Stimulated activated CD8-positive, alpha-beta memory T cell treated with anti-CD3 and anti-CD28 coated beads, Interleukin-12 subunit alpha, Interleukin-12 subunit beta, amount 100 ng/mL, for 24 hours (primary cell): ENCODE measurements at regions not wholly inside any gene's neighbourhood (a gene's known extent, or its start where the extent isn't known, plus 50 kb on each side); places are given as distances from the start of the nearest gene placed in this dataset.

Experiments
- DNase-seq: peaks from one replicate; pipeline ENCODE4 v3.0.0-alpha.2; 2020; ENCODE audit errors: extremely low read depth

GRCh38 chr13:22091971-22092300 lies 421.1 kb downstream of the FGF9 start:
- DNase-seq, result no peak

GRCh38 chr13:22092791-22093560 lies 422.1 kb downstream of the FGF9 start:
- no peak for DNase-seq

GRCh38 chr13:22095794-22096193 lies 424.9 kb downstream of the FGF9 start:
- DNase-seq, result no peak

- no peak for DNase-seq
Observed at GRCh38 chr13:22099585-22099984, 428.7 kb downstream of the FGF9 start.

GRCh38 chr13:22102271-22102670 lies 431.4 kb downstream of the FGF9 start:
- DNase-seq, result no peak

- DNase-seq, result no peak
Observed at GRCh38 chr13:22103046-22104027, 432.5 kb downstream of the FGF9 start.

GRCh38 chr13:22106058-22106457 lies 435.2 kb downstream of the FGF9 start:
- no peak for DNase-seq

GRCh38 chr13:22107549-22107948 lies 436.7 kb downstream of the FGF9 start:
- DNase-seq, result no peak

GRCh38 chr13:22108283-22108942 lies 437.5 kb downstream of the FGF9 start:
- DNase-seq, result no peak

GRCh38 chr13:22108979-22109378 lies 438.1 kb downstream of the FGF9 start:
- DNase-seq, result no peak

- no peak for DNase-seq
Observed at GRCh38 chr13:22110368-22110767, 439.5 kb downstream of the FGF9 start.

- no peak for DNase-seq
Observed at GRCh38 chr13:22111152-22111783, 440.4 kb downstream of the FGF9 start.

- no peak for DNase-seq
Observed at GRCh38 chr13:22111961-22112360, 441.1 kb downstream of the FGF9 start.

GRCh38 chr13:22112956-22113745 lies 442.3 kb downstream of the FGF9 start:
- no peak for DNase-seq

GRCh38 chr13:22114630-22115311 lies 443.9 kb downstream of the FGF9 start:
- DNase-seq, result peak; percentile 9

GRCh38 chr13:22118158-22118557 lies 447.3 kb downstream of the FGF9 start:
- DNase-seq, result no peak

- no peak for DNase-seq
Observed at GRCh38 chr13:22120646-22121045, 449.8 kb downstream of the FGF9 start.

- DNase-seq, result no peak
Observed at GRCh38 chr13:22121146-22121739, 450.4 kb downstream of the FGF9 start.

- DNase-seq, result no peak
Observed at GRCh38 chr13:22126433-22127021, 455.7 kb downstream of the FGF9 start.
